Amniotic epithelial cell (primary cell): ENCODE measurements at regions not wholly inside any gene's neighbourhood (a gene's known extent, or its start where the extent isn't known, plus 50 kb on each side); places are given as distances from the start of the nearest gene placed in this dataset.

Source experiments
- DNase-seq: peaks from one replicate; pipeline ENCODE4 v3.0.0-alpha.2; 2010; ENCODE audit warnings: low read depth

GRCh38 chr20:56175884-56176283 is 72.6 kb upstream of the MC3R start:
- DNase-seq, result no peak

DNA sequence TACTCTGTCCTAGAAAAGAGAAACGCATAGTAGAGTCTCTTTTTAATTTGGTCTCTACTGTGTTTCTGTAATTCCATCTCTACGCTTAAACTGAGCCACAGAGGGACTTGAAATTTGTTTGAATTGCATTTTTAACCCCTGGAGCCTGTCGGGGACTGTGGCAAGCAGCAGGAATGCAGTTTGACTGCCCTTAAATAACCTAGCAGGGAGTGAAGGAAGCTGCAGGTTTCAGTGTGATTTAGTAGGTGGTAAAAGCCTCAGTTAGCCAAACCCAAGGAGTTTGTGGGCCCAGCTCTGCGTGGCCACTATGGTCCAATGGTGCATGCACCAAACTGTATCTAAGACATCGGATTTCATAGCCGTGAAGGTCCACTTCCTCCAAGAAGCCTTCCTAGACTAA is 70.3 kb upstream of the MC3R start:
- DNase-seq, result no peak

- DNase-seq, result no peak
These were observed 69.5 kb upstream of the MC3R start for GRCh38 chr20:56179051-56179450.

- DNase-seq, result no peak
These were observed 66.9 kb upstream of the MC3R start for GRCh38 chr20:56181583-56181982.

GRCh38 chr20:56187534-56188165 is 60.9 kb upstream of the MC3R start:
- peak; percentile 31 for DNase-seq

DNA sequence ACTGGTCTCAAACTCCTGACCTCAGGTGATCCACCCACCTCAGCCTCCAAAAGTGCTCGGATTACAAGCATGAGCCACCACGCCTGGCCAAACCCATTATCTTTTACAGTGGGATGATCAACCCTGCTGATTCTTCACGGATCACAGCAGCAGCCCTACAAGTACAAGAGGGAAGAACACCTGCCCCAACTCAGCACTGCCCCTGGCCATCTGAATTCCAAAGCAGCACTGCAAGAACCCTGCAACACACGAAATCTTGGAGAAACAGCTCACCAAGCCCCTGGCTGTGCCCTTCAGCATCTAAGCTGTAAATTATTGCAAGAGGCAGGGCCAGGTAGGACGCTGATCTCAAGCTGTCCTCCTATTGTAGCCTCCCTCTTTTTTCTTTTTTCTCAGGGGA is 54.5 kb upstream of the MC3R start:
- DNase-seq, result no peak

GRCh38 chr20:56195946-56196345 is 52.6 kb upstream of the MC3R start:
- peak; percentile 95 for DNase-seq
